ENCODE measurements at regions not wholly inside any gene's neighbourhood (a gene's known extent, or its start where the extent isn't known, plus 50 kb on each side); places are given as distances from the start of the nearest gene placed in this dataset.

GRCh38 chr4:11608992-11609391 is 180.3 kb upstream of the HS3ST1 start:
- H3K27me3 ChIP-seq (replicated peaks; ENCODE audit: insufficient read depth): no peaks in the 10 kb centered on the region
- H3K9me3 ChIP-seq: no peaks in the 10 kb centered on the region

GRCh38 chr4:11606078-11606477 is 177.4 kb upstream of the HS3ST1 start:
- no peak for DNase-seq (ENCODE audit: low spot score)
- no peak for TF ChIP-seq POLR2AphosphoS5 (IDR thresholded peaks at IDR 0.05)
- no peak for TF ChIP-seq CTCF (IDR thresholded peaks at IDR 0.05)
- TF ChIP-seq POLR2A (IDR thresholded peaks at IDR 0.05): no peak
- Histone ChIP-seq H3K4me3 (no peak overlapping the region), H3K4me1 (replicated peaks) (no peaks in the 10 kb centered on the region), H3K36me3 (no peaks in the 10 kb centered on the region), H3K9me3 (no peaks in the 10 kb centered on the region), H3K27me3 (replicated peaks; ENCODE audit: insufficient read depth) (no peaks in the 10 kb centered on the region), H3K27ac (no peak overlapping the region)
- intact Hi-C loops (cut with DNase I): no loop called here
- 58% methylated on average over 1 of the region's 1 CpG for WGBS

More at GRCh38 chr4:11608992-11609391, 180.3 kb upstream of the HS3ST1 start:
- Histone ChIP-seq H3K27ac (no peak overlapping the region), H3K4me3 (no peak overlapping the region), H3K36me3 (no peaks in the 10 kb centered on the region), H3K4me1 (replicated peaks) (no peaks in the 10 kb centered on the region)
- DNase-seq (ENCODE audit: low spot score): no peak
- intact Hi-C loops (cut with DNase I): no loop called here
- TF ChIP-seq POLR2A (IDR thresholded peaks at IDR 0.05) (no peak), POLR2AphosphoS5 (IDR thresholded peaks at IDR 0.05) (no peak), CTCF (IDR thresholded peaks at IDR 0.05) (no peak)

GRCh38 chr4:11605597-11605996 is 176.9 kb upstream of the HS3ST1 start:
- no peaks in the 10 kb centered on the region for H3K27me3 ChIP-seq (replicated peaks; ENCODE audit: insufficient read depth)
- no peak overlapping the region for H3K4me3 ChIP-seq

GRCh38 chr4:11604821-11605220 is 176.1 kb upstream of the HS3ST1 start:
- Histone ChIP-seq H3K4me3 (no peak overlapping the region), H3K4me1 (replicated peaks) (no peaks in the 10 kb centered on the region), H3K27ac (no peak overlapping the region), H3K36me3 (no peaks in the 10 kb centered on the region), H3K27me3 (replicated peaks; ENCODE audit: insufficient read depth) (no peaks in the 10 kb centered on the region), H3K9me3 (no peaks in the 10 kb centered on the region)
- no peak for TF ChIP-seq POLR2AphosphoS5 (IDR thresholded peaks at IDR 0.05)
- TF ChIP-seq CTCF (IDR thresholded peaks at IDR 0.05): no peak
- TF ChIP-seq POLR2A (IDR thresholded peaks at IDR 0.05): no peak
- WGBS: 50% methylated on average over 3 of the region's 3 CpGs
- intact Hi-C loops (cut with DNase I): no loop called here
- DNase-seq (ENCODE audit: low spot score): no peak

More at GRCh38 chr4:11605597-11605996, 176.9 kb upstream of the HS3ST1 start:
- H3K36me3 ChIP-seq: no peaks in the 10 kb centered on the region
- H3K4me1 ChIP-seq (replicated peaks): no peaks in the 10 kb centered on the region
- DNase-seq (ENCODE audit: low spot score): no peak
- no peaks in the 10 kb centered on the region for H3K9me3 ChIP-seq
- intact Hi-C loops (cut with DNase I): no loop called here
- no peak overlapping the region for H3K27ac ChIP-seq
- no peak for TF ChIP-seq CTCF (IDR thresholded peaks at IDR 0.05)
- TF ChIP-seq POLR2A (IDR thresholded peaks at IDR 0.05): no peak
- TF ChIP-seq POLR2AphosphoS5 (IDR thresholded peaks at IDR 0.05): no peak
- 66% methylated on average over 1 of the region's 1 CpG for WGBS

- 81% methylated on average over 6 of the region's 6 CpGs for WGBS
- no peaks in the 10 kb centered on the region for H3K36me3 ChIP-seq
- no peak for TF ChIP-seq CTCF (IDR thresholded peaks at IDR 0.05)
- TF ChIP-seq POLR2A (IDR thresholded peaks at IDR 0.05): no peak
- no peak for TF ChIP-seq POLR2AphosphoS5 (IDR thresholded peaks at IDR 0.05)
- H3K27me3 ChIP-seq (replicated peaks; ENCODE audit: insufficient read depth): no peaks in the 10 kb centered on the region
- no peaks in the 10 kb centered on the region for H3K9me3 ChIP-seq
- no peak for DNase-seq (ENCODE audit: low spot score)
- H3K4me1 ChIP-seq (replicated peaks): no peaks in the 10 kb centered on the region
- no peak overlapping the region for H3K4me3 ChIP-seq
- intact Hi-C loops (cut with DNase I): no loop called here
- no peak overlapping the region for H3K27ac ChIP-seq
Observed at GRCh38 chr4:11603591-11604194, 175.0 kb upstream of the HS3ST1 start.
